Upper lobe of left lung (tissue), 4 donors: ENCODE measurements at regions not wholly inside any gene's neighbourhood (a gene's known extent, or its start where the extent isn't known, plus 50 kb on each side); places are given as distances from the start of the nearest gene placed in this dataset.

Experiments
- POLR2A ChIP-seq, 4 donors: fragments of 450-650 bp; IDR thresholded peaks; one replicate each; pipeline ENCODE4 v1.5.1; 2016 to 2017; ENCODE audit warnings: antibody characterized with exemption in 4 of 4, mild to moderate bottlenecking in 2 of 4
- POLR2AphosphoS5 ChIP-seq, 2 donors: sonication (generic); formaldehyde crosslinking; IDR thresholded peaks; one replicate each; pipeline ENCODE4 v1.5.1; 2017; ENCODE audit warnings: antibody characterized with exemption in 2 of 2
- TF ChIP-seq, protein P1 (sequence below), 6 experiments: fragments of 450-650 bp in 4 of 6; fragments of 200-600 bp in 2 of 6; sonication (generic) in 2 of 6; IDR thresholded peaks; one replicate each; pipeline ENCODE4 v1.5.1; 2016 to 2019; ENCODE audit warnings: antibody characterized with exemption in 6 of 6

DNA sequence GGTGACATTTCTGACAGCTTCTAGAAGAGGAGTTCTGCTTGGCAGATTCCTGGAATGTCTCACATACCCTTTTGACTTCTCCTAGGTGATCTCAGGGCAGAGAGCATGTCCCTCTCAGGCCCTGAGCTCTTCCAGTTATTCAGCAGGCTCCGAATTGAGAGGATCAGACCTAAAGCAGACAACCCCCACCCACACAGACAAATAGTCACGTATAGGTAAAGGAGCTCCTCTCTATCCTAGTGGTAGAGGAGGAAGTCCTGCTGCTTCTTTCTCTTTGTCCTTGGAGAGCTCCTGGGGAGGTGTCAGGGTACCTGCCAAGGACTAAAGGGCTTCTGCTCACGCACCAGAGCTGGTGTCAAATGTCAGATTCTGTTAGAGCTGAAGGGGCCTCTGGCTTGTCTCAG lies 128.1 kb downstream of the IER5 start:
- TF ChIP-seq, protein P1, sequence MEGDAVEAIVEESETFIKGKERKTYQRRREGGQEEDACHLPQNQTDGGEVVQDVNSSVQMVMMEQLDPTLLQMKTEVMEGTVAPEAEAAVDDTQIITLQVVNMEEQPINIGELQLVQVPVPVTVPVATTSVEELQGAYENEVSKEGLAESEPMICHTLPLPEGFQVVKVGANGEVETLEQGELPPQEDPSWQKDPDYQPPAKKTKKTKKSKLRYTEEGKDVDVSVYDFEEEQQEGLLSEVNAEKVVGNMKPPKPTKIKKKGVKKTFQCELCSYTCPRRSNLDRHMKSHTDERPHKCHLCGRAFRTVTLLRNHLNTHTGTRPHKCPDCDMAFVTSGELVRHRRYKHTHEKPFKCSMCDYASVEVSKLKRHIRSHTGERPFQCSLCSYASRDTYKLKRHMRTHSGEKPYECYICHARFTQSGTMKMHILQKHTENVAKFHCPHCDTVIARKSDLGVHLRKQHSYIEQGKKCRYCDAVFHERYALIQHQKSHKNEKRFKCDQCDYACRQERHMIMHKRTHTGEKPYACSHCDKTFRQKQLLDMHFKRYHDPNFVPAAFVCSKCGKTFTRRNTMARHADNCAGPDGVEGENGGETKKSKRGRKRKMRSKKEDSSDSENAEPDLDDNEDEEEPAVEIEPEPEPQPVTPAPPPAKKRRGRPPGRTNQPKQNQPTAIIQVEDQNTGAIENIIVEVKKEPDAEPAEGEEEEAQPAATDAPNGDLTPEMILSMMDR (IDR thresholded peaks at IDR 0.05), result no peak
- TF ChIP-seq POLR2AphosphoS5 (IDR thresholded peaks at IDR 0.05) (no peak), POLR2A (IDR thresholded peaks at IDR 0.05) (no peak)
